A549 (cell line): ENCODE measurements at regions not wholly inside any gene's neighbourhood (a gene's known extent, or its start where the extent isn't known, plus 50 kb on each side); places are given as distances from the start of the nearest gene placed in this dataset.

ENCODE experiments used
- ATAC-seq, 2 experiments: fragments of 200-7000 bp in 1 of 2; fragments of >200 bp in 1 of 2; cut with Nextera tagmentation in 1 of 2; cut with Tn5 transposase in 1 of 2; 3 replicates each; pipeline versions ENCODE4 v1.8.0 to v1.9.1; 2018 to 2020; ENCODE audit warnings: mild to moderate bottlenecking in 1 of 2, moderate library complexity in 1 of 2
- CTCF ChIA-PET: fragments of 300-600 bp; sonication (Branson Sonifier 250); formaldehyde crosslinking; extraction: SDS; loops from one replicate; lab custom pipeline; 2021; ENCODE audit warnings: antibody characterized with exemption, inconsistent platforms; lab: Yijun Ruan, JAX
- POLR2A ChIA-PET: fragments of 350-600 bp; formaldehyde crosslinking; extraction: SDS; loops from one replicate; lab custom pipeline; 2021; ENCODE audit warnings: antibody characterized with exemption, inconsistent platforms; lab: Yijun Ruan, JAX
- DNase-seq, 2 experiments: peaks; one replicate each; pipeline versions ENCODE4 v3.0.0 to v3.0.0-alpha.2; 2011 to 2016; ENCODE audit warnings: low read depth in 1 of 2, low spot score in 1 of 2
- FAIRE-seq: peaks from 2 replicates; lab custom pipeline; 2011; peaks lifted over from hg19 to GRCh38; lab: Jason Lieb, UNC
- H3K27ac ChIP-seq, 2 experiments: fragments of >200 bp; sonication (Bioruptor Twin); formaldehyde crosslinking; 3 replicates each; pipeline ENCODE4 v1.5.1; 2016 to 2017
- H3K4me1 ChIP-seq: fragments of >200 bp; sonication (Bioruptor Twin); formaldehyde crosslinking; 3 replicates; pipeline ENCODE4 v1.6.1; 2016
- H3K4me2 ChIP-seq: fragments of >200 bp; sonication (Bioruptor Twin); formaldehyde crosslinking; 3 replicates; pipeline ENCODE4 v1.6.1; 2016
- H3K4me3 ChIP-seq: fragments of >200 bp; sonication (Bioruptor Twin); formaldehyde crosslinking; 3 replicates; pipeline ENCODE4 v1.5.1; 2016
- H3K9me3 ChIP-seq: fragments of >200 bp; sonication (Bioruptor Twin); formaldehyde crosslinking; 3 replicates; pipeline ENCODE4 v1.6.1; 2016
- BCL3 ChIP-seq: fragments of >200 bp; sonication (Bioruptor Twin); formaldehyde crosslinking; IDR thresholded peaks from 3 replicates; pipeline ENCODE4 v1.6.1; 2016
- BHLHE40 ChIP-seq: IDR thresholded peaks from 2 replicates; pipeline ENCODE4 v1.6.1; 2012; ENCODE audit warnings: low read depth, low read length, inconsistent platforms
- CEBPB ChIP-seq, 2 experiments: fragments of >200 bp in 1 of 2; sonication (Bioruptor Twin) in 1 of 2; formaldehyde crosslinking in 1 of 2; IDR thresholded peaks; 2 replicates each; pipeline ENCODE4 v1.6.1; 2012 to 2016
- CHD2 ChIP-seq: fragments of 150-350 bp; IDR thresholded peaks from 2 replicates; pipeline ENCODE4 v1.6.1; 2014; ENCODE audit warnings: low read length; ENCODE audit not compliant: partially characterized antibody
- CTCF ChIP-seq: fragments of >200 bp; sonication (Bioruptor Twin); formaldehyde crosslinking; IDR thresholded peaks from 3 replicates; pipeline ENCODE4 v1.5.1; 2016
- E2F6 ChIP-seq: IDR thresholded peaks from 2 replicates; pipeline ENCODE4 v1.6.1; 2012; ENCODE audit warnings: low read depth, borderline replicate concordance
- HDAC2 ChIP-seq: fragments of 200-600 bp; sonication (generic); IDR thresholded peaks from 2 replicates; pipeline ENCODE4 v1.6.1; 2016
- HOXA7 ChIP-seq: fragments of 250-450 bp; sonication (Bioruptor Pico); IDR thresholded peaks from 2 replicates; pipeline ENCODE4 v1.5.0; 2020; ENCODE audit warnings: mild to moderate bottlenecking, moderate library complexity
- KDM5A ChIP-seq: fragments of 200-600 bp; sonication (generic); IDR thresholded peaks from 2 replicates; pipeline ENCODE4 v1.6.1; 2016; ENCODE audit warnings: antibody characterized with exemption, mild to moderate bottlenecking
- MAFK ChIP-seq: fragments of 450-650 bp; IDR thresholded peaks from 2 replicates; pipeline ENCODE4 v1.6.1; 2014; ENCODE audit not compliant: partially characterized antibody
- MAX ChIP-seq: IDR thresholded peaks from 2 replicates; pipeline ENCODE4 v1.6.1; 2012
- MAZ ChIP-seq: fragments of 150-350 bp; IDR thresholded peaks from 2 replicates; pipeline ENCODE4 v1.6.1; 2014; ENCODE audit warnings: antibody characterized with exemption, low read depth, low read length, borderline replicate concordance
- MYC ChIP-seq: IDR thresholded peaks from 2 replicates; pipeline ENCODE4 v1.6.1; 2012; ENCODE audit warnings: mild to moderate bottlenecking, inconsistent platforms, low read length, improper control_type of control experiment, borderline replicate concordance
- PBX3 ChIP-seq: IDR thresholded peaks from 2 replicates; pipeline ENCODE4 v1.6.1; 2012
- PHF8 ChIP-seq: fragments of 200-600 bp; sonication (generic); IDR thresholded peaks from 2 replicates; pipeline ENCODE4 v1.6.1; 2016; ENCODE audit warnings: low read depth, mild to moderate bottlenecking, antibody characterized with exemption, moderate library complexity, borderline replicate concordance
- POLR2A ChIP-seq: IDR thresholded peaks from 2 replicates; pipeline ENCODE4 v1.6.1; 2012; ENCODE audit warnings: mild to moderate bottlenecking, low read length
- POLR2AphosphoS2 ChIP-seq: conservative IDR thresholded peaks from 2 replicates; pipeline ENCODE4 v1.6.1; 2012; ENCODE audit warnings: low read length, improper control_type of control experiment, inconsistent platforms
- RAD21 ChIP-seq, 2 experiments: fragments of >200 bp in 1 of 2; sonication (Bioruptor Twin) in 1 of 2; formaldehyde crosslinking in 1 of 2; IDR thresholded peaks in 1 of 2; conservative IDR thresholded peaks in 1 of 2; 2 replicates in 1 of 2; 3 replicates in 1 of 2; pipeline ENCODE4 v1.6.1; 2012 to 2018; ENCODE audit warnings: inconsistent platforms in 1 of 2
- RARB ChIP-seq: fragments of 250-450 bp; sonication (Bioruptor Pico); IDR thresholded peaks from 2 replicates; pipeline ENCODE4 v1.8.0; 2021; ENCODE audit warnings: mild to moderate bottlenecking, moderate library complexity
- RNF2 ChIP-seq: fragments of 200-600 bp; sonication (generic); IDR thresholded peaks from 2 replicates; pipeline ENCODE4 v1.6.1; 2016; ENCODE audit warnings: low read depth, mild to moderate bottlenecking, antibody characterized with exemption, moderate library complexity, borderline replicate concordance
- SREBF2 ChIP-seq: fragments of 450-650 bp; IDR thresholded peaks from 2 replicates; pipeline ENCODE4 v1.6.1; 2014; ENCODE audit warnings: mild to moderate bottlenecking, moderate library complexity
- WGBS: methylation state at CpG from one replicate; pipeline ENCODE4 v1.1.6; 2017; ENCODE audit errors: missing lambda C conversion rate; 5-methylcytosine and 5-hydroxymethylcytosine counted together

- no peak overlapping the region for H3K4me3 ChIP-seq
- ATAC-seq (no peak), FAIRE-seq (no peak)
- TF ChIP-seq CHD2 (no peak), BHLHE40 (no peak), POLR2A (no peak), CEBPB (IDR thresholded peaks at IDR 0.05) (no peak), POLR2AphosphoS2 (no peak)
- TF ChIP-seq, all 56 proteins: peak for 0
- no peak for DNase-seq
- no peak overlapping the region for H3K27ac ChIP-seq
- ChIA-PET POLR2A (no interaction called here), CTCF (interaction anchor here (0.6 kb wide), 1 partner anchor 298 kb away, joined by 3 read pairs; no protein-coding TSS in a partner anchor)
- no peak overlapping the region for H3K4me2 ChIP-seq
- no peaks in the 10 kb centered on the region for H3K4me1 ChIP-seq
- peaks cover 3% of the 10 kb centered on the region; the same call in 2 of the 3 replicates for H3K9me3 ChIP-seq
Measured at GRCh38 chr2:17070711-17071110, 405.1 kb upstream of the CYRIA start.

- H3K4me2 ChIP-seq = no peak overlapping the region
- H3K27ac ChIP-seq = no peak overlapping the region
- WGBS = 16% methylated on average over 4 of the region's 4 CpGs
- ATAC-seq (no peak), FAIRE-seq (no peak), DNase-seq (no peak)
- ChIA-PET CTCF (interaction anchor here (1.1 to 1.9 kb wide), 2 partner anchors 10 to 240 kb away, joined by 3 to 5 read pairs; no protein-coding TSS in a partner anchor), POLR2A (no interaction called here)
- H3K9me3 ChIP-seq = peaks cover 5% of the 10 kb centered on the region; the same call in 2 of the 3 replicates
- no peaks in the 10 kb centered on the region for H3K4me1 ChIP-seq
- H3K4me3 ChIP-seq = no peak overlapping the region
- TF ChIP-seq RNF2 (no peak), MAX (no peak), MYC (no peak), E2F6 (no peak), PHF8 (no peak), POLR2AphosphoS2 (no peak), MAZ (no peak), HOXA7 (CRISPR knock-in tag) (no peak), HDAC2 (no peak), PBX3 (no peak), RARB (CRISPR knock-in tag) (no peak), SREBF2 (no peak), CTCF (no peak), KDM5A (no peak), MAFK (no peak), BCL3 (no peak), RAD21 (conservative IDR thresholded peaks at IDR 0.05 in 1 of 2, IDR thresholded peaks at IDR 0.05 in 1 of 2) (no peak)
Measured at GRCh38 chr2:17069564-17069963, 403.9 kb upstream of the CYRIA start.
